ENCODE measurements at regions not wholly inside any gene's neighbourhood (a gene's known extent, or its start where the extent isn't known, plus 50 kb on each side); places are given as distances from the start of the nearest gene placed in this dataset.
"Not testable (repeated sequence)": the region's sequence is repeated elsewhere in the genome, so short reads cannot be mapped to it uniquely, and the experiment has no call there.

- no peak for DNase-seq
These were observed 63.1 kb downstream of the MATN1 start for GRCh38 chr1:30660241-30660640.

- no peak for DNase-seq
These were observed 63.7 kb downstream of the MATN1 start for GRCh38 chr1:30659702-30660101.

GRCh38 chr1:30658375-30658774, 65.0 kb downstream of the MATN1 start:
- DNase-seq: not testable (repeated sequence)

GRCh38 chr1:30658014-30658336, 65.4 kb downstream of the MATN1 start:
- DNase-seq: no peak

- no peak for DNase-seq
These were observed 66.0 kb downstream of the MATN1 start for GRCh38 chr1:30657131-30658013.

GRCh38 chr1:30656171-30656940, 67.0 kb downstream of the MATN1 start:
- DNase-seq: no peak

GRCh38 chr1:30655672-30656071, 67.7 kb downstream of the MATN1 start:
- DNase-seq: no peak

GRCh38 chr1:30654188-30654587, 69.2 kb downstream of the MATN1 start:
- no peak for DNase-seq

GRCh38 chr1:30652152-30652841, 71.1 kb downstream of the MATN1 start:
- no peak for DNase-seq

GRCh38 chr1:30651395-30651794, 72.0 kb downstream of the MATN1 start:
- DNase-seq: not testable (repeated sequence)

GRCh38 chr1:30650968-30651320, 72.4 kb downstream of the MATN1 start:
- no peak for DNase-seq

GRCh38 chr1:30650038-30650967, 73.1 kb downstream of the MATN1 start:
- no peak for DNase-seq

- DNase-seq: peak; percentile 29
These were observed 73.9 kb downstream of the MATN1 start for GRCh38 chr1:30649321-30649991.

GRCh38 chr1:30648408-30649000, 74.9 kb downstream of the MATN1 start:
- no peak for DNase-seq

- DNase-seq: no peak
These were observed 77.6 kb downstream of the MATN1 start for GRCh38 chr1:30645807-30646206.

- no peak for DNase-seq
These were observed 80.8 kb downstream of the MATN1 start for GRCh38 chr1:30642391-30643120.

GRCh38 chr1:30641572-30642353, 81.6 kb downstream of the MATN1 start:
- DNase-seq: no peak

GRCh38 chr1:30639881-30640452, 83.4 kb downstream of the MATN1 start:
- DNase-seq: peak; percentile 22

GRCh38 chr1:30638811-30639210, 84.6 kb downstream of the MATN1 start:
- no peak for DNase-seq

GRCh38 chr1:30638086-30638485, 85.3 kb downstream of the MATN1 start:
- DNase-seq: no peak
